Activated naive CD8-positive, alpha-beta T cell treated with anti-CD3 and anti-CD28 coated beads, Interleukin-2, amount 50 U/mL, for 24 hours (primary cell): ENCODE measurements at regions not wholly inside any gene's neighbourhood (a gene's known extent, or its start where the extent isn't known, plus 50 kb on each side); places are given as distances from the start of the nearest gene placed in this dataset.
A peak's percentile ranks its signal among the peaks of the same experiment; 100 is the strongest.

Source experiments
- ATAC-seq: fragments of 150-1000 bp; cut with Tn5 transposase; one replicate; pipeline ENCODE4 v1.10.0; 2021
- DNase-seq: peaks from one replicate; pipeline ENCODE4 v3.0.0; 2021
- H3K27ac Mint-ChIP-seq: one replicate; pipeline ENCODE4 v1.8.0; 2021; ENCODE audit warnings: mild to moderate bottlenecking, mixed read lengths
- H3K27me3 Mint-ChIP-seq: one replicate; pipeline ENCODE4 v1.8.0; 2021; ENCODE audit warnings: mixed read lengths
- H3K36me3 Mint-ChIP-seq: one replicate; pipeline ENCODE4 v1.8.0; 2021; ENCODE audit warnings: low read depth, mixed read lengths
- H3K4me1 Mint-ChIP-seq: one replicate; pipeline ENCODE4 v1.8.0; 2021; ENCODE audit warnings: mixed read lengths
- H3K4me3 Mint-ChIP-seq: one replicate; pipeline ENCODE4 v1.8.0; 2021; ENCODE audit warnings: mild to moderate bottlenecking, moderate library complexity, mixed read lengths
- H3K9me3 Mint-ChIP-seq: one replicate; pipeline ENCODE4 v1.8.0; 2021; ENCODE audit warnings: mixed read lengths

DNA sequence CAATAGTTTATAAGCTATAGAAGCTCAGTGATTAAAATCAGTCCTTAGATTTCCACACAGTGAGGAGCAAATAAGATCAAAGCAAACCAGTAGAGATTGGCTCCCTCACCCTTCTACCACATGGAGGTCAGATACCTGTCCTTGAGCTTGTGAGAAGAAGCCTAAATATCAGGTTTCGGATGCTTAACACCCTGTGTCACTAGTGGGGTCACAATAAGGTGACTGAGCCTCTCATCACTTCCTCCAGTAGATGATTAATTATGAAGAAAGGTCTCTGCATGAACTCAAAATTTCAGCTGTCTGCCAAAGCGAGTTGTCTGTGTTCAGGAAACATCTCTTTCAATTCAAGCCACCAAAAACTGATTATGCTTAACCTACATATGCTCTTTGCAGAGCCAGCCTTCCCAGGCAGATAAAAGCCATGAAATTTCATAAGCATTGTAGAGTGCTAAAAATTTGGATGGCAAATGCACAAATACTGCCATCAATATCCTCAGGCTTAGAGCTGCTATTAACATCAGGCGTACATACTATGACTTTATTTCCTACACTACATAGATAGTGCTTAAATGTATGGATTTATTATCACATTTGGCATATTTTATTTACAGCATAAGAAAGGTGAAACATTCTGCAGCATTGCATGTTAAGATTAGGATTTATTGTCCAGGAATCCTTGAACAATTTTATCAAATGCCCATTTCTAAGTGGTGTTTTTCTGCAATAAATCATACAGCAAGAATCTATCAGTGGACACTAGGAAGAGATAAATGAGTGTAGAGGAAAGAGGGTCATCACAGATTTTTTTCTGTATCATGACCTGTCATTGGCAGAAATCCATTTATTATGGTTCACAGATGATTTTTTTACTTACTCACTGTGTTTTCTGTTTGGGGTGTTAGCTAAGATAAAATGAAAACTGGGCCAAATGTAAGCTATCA lies 285.1 kb upstream of the SP8 start:
- Mint-ChIP-seq H3K4me3 (no peak overlapping the region), H3K27me3 (no peaks in the 10 kb centered on the region), H3K4me1 (no peaks in the 10 kb centered on the region), H3K36me3 (no peaks in the 10 kb centered on the region), H3K27ac (no peak overlapping the region), H3K9me3 (no peaks in the 10 kb centered on the region)
- ATAC-seq (no peak), DNase-seq (no peak)

- Mint-ChIP-seq H3K27me3 (no peaks in the 10 kb centered on the region), H3K4me1 (no peaks in the 10 kb centered on the region)
- no peak for ATAC-seq
These were observed 289.4 kb upstream of the SP8 start for GRCh38 chr7:21076054-21076453.

GRCh38 chr7:21076574-21076973 lies 289.9 kb upstream of the SP8 start:
- Mint-ChIP-seq H3K9me3 (no peaks in the 10 kb centered on the region), H3K27ac (no peak overlapping the region), H3K36me3 (no peaks in the 10 kb centered on the region), H3K27me3 (peaks cover under 1% of the 10 kb centered on the region), H3K4me1 (no peaks in the 10 kb centered on the region), H3K4me3 (no peak overlapping the region)
- DNase-seq (no peak), ATAC-seq (no peak)

More at GRCh38 chr7:21076054-21076453, 289.4 kb upstream of the SP8 start:
- Mint-ChIP-seq H3K36me3 (no peaks in the 10 kb centered on the region), H3K4me3 (no peak overlapping the region), H3K9me3 (no peaks in the 10 kb centered on the region), H3K27ac (no peak overlapping the region)
- DNase-seq: no peak

- H3K4me1 Mint-ChIP-seq: no peaks in the 10 kb centered on the region
- no peaks in the 10 kb centered on the region for H3K36me3 Mint-ChIP-seq
- no peak overlapping the region for H3K4me3 Mint-ChIP-seq
- DNase-seq: no peak
- ATAC-seq: no peak
- peaks cover 3% of the 10 kb centered on the region for H3K27me3 Mint-ChIP-seq
- H3K9me3 Mint-ChIP-seq: no peaks in the 10 kb centered on the region
- H3K27ac Mint-ChIP-seq: no peak overlapping the region
These were observed 290.9 kb upstream of the SP8 start for GRCh38 chr7:21077602-21078001.

GRCh38 chr7:21084286-21084685 lies 297.6 kb upstream of the SP8 start:
- ATAC-seq: peak; percentile 20

GRCh38 chr7:21086688-21087087 lies 300.0 kb upstream of the SP8 start:
- H3K36me3 Mint-ChIP-seq: no peaks in the 10 kb centered on the region
- H3K27me3 Mint-ChIP-seq: peaks cover 3% of the 10 kb centered on the region
- DNase-seq (no peak), ATAC-seq (no peak)
- no peaks in the 10 kb centered on the region for H3K9me3 Mint-ChIP-seq
- no peak overlapping the region for H3K4me3 Mint-ChIP-seq
- no peaks in the 10 kb centered on the region for H3K4me1 Mint-ChIP-seq
- no peak overlapping the region for H3K27ac Mint-ChIP-seq

More at GRCh38 chr7:21084286-21084685, 297.6 kb upstream of the SP8 start:
- Mint-ChIP-seq H3K36me3 (no peaks in the 10 kb centered on the region), H3K4me1 (no peaks in the 10 kb centered on the region), H3K27ac (no peak overlapping the region), H3K27me3 (peaks cover 5% of the 10 kb centered on the region), H3K9me3 (no peaks in the 10 kb centered on the region), H3K4me3 (no peak overlapping the region)
- DNase-seq: no peak

DNA sequence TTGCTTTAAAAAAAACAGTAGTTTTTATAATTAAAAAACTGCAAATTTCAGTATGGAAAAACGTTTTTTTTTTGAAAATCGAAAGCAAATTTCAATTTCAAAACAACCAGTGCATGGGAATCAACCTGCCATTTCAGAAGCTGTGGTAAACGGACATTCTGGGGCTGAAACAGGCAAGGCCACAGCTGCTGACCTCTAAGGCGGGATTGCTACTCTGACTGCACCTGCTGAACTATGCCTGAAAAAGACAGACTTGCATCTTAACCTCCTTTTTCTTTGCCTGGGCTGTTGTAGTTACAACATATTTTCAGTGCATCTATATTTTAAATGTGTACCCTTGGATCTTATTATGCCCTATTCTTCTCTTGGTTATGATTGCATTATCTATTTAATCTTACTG lies 303.0 kb upstream of the SP8 start:
- DNase-seq: no peak
- peaks cover 6% of the 10 kb centered on the region for H3K27me3 Mint-ChIP-seq
- H3K36me3 Mint-ChIP-seq: no peaks in the 10 kb centered on the region
- no peaks in the 10 kb centered on the region for H3K4me1 Mint-ChIP-seq
- ATAC-seq: no peak
- H3K9me3 Mint-ChIP-seq: no peaks in the 10 kb centered on the region
- H3K4me3 Mint-ChIP-seq: no peak overlapping the region
- H3K27ac Mint-ChIP-seq: no peak overlapping the region

- H3K4me1 Mint-ChIP-seq: no peaks in the 10 kb centered on the region
- H3K4me3 Mint-ChIP-seq: no peak overlapping the region
- ATAC-seq: no peak
- DNase-seq: no peak
- H3K27ac Mint-ChIP-seq: no peak overlapping the region
- H3K36me3 Mint-ChIP-seq: no peaks in the 10 kb centered on the region
- no peaks in the 10 kb centered on the region for H3K9me3 Mint-ChIP-seq
- H3K27me3 Mint-ChIP-seq: peaks cover 9% of the 10 kb centered on the region
These were observed 306.3 kb upstream of the SP8 start for GRCh38 chr7:21092766-21093702.

DNA sequence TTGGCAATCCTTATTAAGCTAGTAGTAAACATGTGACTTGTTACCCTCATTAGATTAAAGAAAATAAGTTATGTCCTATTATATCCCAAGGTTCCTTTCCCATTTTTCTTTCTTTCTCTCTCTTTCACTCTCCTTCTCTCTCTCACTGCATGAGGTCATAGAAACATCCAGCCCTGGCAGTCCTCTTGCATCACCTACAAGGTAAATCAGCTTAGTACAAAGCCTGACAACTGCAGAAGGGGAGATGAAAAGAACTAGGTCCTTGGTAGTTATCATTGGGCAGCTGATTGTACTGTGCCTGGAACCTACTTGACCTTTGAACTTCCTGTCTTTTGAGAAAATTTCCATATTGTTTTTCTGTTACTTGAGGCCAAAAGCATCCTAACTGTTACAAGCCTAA lies 307.9 kb upstream of the SP8 start:
- ATAC-seq (no peak), DNase-seq (no peak)
- no peak overlapping the region for H3K27ac Mint-ChIP-seq
- no peaks in the 10 kb centered on the region for H3K9me3 Mint-ChIP-seq
- no peak overlapping the region for H3K4me3 Mint-ChIP-seq
- peaks cover 7% of the 10 kb centered on the region for H3K27me3 Mint-ChIP-seq
- H3K36me3 Mint-ChIP-seq: no peaks in the 10 kb centered on the region
- H3K4me1 Mint-ChIP-seq: no peaks in the 10 kb centered on the region

DNA sequence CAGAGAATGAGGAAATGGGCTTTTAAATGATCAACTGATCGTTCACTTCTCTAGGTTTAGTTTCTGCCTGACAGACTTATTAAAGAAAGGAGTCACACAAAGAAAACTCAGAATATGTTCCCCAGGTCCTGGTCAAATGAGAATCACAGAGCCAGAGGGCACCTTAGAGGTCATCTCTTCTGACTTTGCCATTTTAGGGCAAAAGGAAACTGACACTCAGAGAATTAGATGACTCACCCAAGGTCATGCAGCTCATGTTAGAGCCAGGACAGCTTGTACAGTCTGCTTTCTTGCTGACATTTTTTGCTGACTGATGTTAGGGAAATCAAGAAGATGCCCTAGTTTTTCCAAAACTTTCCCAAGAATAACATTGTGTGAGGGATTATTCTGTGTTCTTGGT lies 312.7 kb upstream of the SP8 start:
- DNase-seq (no peak), ATAC-seq (no peak)
- Mint-ChIP-seq H3K27ac (no peak overlapping the region), H3K4me1 (no peaks in the 10 kb centered on the region), H3K27me3 (peaks cover 3% of the 10 kb centered on the region), H3K36me3 (no peaks in the 10 kb centered on the region), H3K4me3 (no peak overlapping the region), H3K9me3 (no peaks in the 10 kb centered on the region)

DNA sequence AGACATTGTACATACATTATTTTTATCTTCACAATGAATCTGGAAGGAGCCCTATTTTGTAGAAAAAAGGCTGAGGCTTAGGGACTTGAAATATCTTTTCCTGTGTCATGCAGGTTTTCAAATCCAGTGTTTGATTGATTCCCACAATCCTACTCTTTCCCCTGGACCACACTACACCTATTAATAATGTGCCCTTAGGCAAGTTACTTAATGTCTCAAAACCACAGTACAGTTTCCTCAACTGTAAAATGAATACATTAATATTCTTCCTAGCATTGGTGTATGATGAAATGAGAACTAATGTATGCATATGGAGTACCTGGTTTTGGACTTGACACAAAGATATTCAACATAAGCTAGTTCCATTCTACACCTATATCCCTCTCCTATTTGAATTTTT lies 313.3 kb upstream of the SP8 start:
- Mint-ChIP-seq H3K36me3 (no peaks in the 10 kb centered on the region), H3K27ac (no peak overlapping the region), H3K27me3 (peaks cover 3% of the 10 kb centered on the region), H3K9me3 (peaks cover under 1% of the 10 kb centered on the region), H3K4me3 (no peak overlapping the region), H3K4me1 (no peaks in the 10 kb centered on the region)
- DNase-seq: no peak
- ATAC-seq: no peak

DNA sequence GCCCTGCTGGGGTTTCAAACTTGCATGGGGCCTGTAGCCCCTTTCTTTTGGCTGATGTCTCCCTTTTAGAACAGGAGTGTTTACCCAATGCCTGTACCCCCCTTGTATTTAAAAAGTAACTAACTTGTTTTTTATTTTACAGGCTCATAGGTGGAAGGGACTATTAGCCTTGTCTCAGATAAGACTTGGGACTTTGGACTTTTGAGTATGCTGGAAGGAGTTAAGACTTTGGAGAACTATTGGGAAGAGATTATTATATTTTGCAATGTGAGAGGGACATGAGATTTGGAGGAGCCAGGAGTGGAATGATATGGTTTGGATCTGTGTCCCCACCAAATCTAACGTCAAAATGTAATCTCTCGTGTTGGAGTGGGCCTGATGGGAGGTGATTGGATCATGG lies 314.9 kb upstream of the SP8 start:
- Mint-ChIP-seq H3K4me1 (peaks cover 4% of the 10 kb centered on the region), H3K27me3 (peaks cover 3% of the 10 kb centered on the region), H3K36me3 (no peaks in the 10 kb centered on the region), H3K9me3 (peaks cover 12% of the 10 kb centered on the region), H3K27ac (no peak overlapping the region), H3K4me3 (no peak overlapping the region)
- ATAC-seq (no peak), DNase-seq (no peak)

- Mint-ChIP-seq H3K9me3 (peaks cover 12% of the 10 kb centered on the region), H3K27me3 (no peaks in the 10 kb centered on the region), H3K4me3 (no peak overlapping the region), H3K4me1 (peaks cover 4% of the 10 kb centered on the region), H3K27ac (no peak overlapping the region), H3K36me3 (no peaks in the 10 kb centered on the region)
- DNase-seq (no peak), ATAC-seq (no peak)
These were observed 316.9 kb upstream of the SP8 start for GRCh38 chr7:21103426-21104123.

GRCh38 chr7:21104124-21104500 lies 317.4 kb upstream of the SP8 start:
- H3K4me3 Mint-ChIP-seq: no peak overlapping the region
- DNase-seq: no peak
- H3K4me1 Mint-ChIP-seq: peaks cover 4% of the 10 kb centered on the region
- no peak for ATAC-seq
- H3K27ac Mint-ChIP-seq: no peak overlapping the region
- no peaks in the 10 kb centered on the region for H3K27me3 Mint-ChIP-seq
- H3K36me3 Mint-ChIP-seq: no peaks in the 10 kb centered on the region
- peaks cover 12% of the 10 kb centered on the region for H3K9me3 Mint-ChIP-seq
